ENCODE measurements at regions not wholly inside any gene's neighbourhood (a gene's known extent, or its start where the extent isn't known, plus 50 kb on each side); places are given as distances from the start of the nearest gene placed in this dataset.

DNA sequence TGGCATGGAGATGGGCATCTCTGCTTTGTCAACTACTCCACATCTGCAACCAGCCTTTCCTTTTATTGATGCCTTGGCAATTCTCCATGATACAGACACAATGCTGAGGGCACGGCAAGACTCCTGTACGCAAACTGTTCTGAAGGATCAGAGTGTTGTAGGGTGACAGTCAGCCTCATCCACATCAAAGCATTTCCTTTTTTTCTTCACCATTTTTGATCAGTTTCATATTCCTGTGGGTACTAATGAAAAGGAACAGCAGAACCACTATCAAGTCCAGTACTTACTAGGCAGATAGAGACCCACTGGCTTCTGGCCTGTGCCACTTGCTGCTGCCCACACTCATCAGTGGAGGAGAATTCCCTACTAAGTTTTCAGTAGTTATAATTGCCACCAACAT is 181.6 kb downstream of the PALM2AKAP2 start:
- Histone ChIP-seq H3K36me3 (ENCODE audit: insufficient read depth, low read length) (no peaks in the 10 kb centered on the region), H3K9me3 (ENCODE audit: control insufficient read depth, insufficient read depth, low read length) (no peaks in the 10 kb centered on the region), H3K4me1 (ENCODE audit: insufficient read depth, low read length) (no peaks in the 10 kb centered on the region), H3K9ac (ENCODE audit: low read depth, low read length) (no peak overlapping the region)

DNA sequence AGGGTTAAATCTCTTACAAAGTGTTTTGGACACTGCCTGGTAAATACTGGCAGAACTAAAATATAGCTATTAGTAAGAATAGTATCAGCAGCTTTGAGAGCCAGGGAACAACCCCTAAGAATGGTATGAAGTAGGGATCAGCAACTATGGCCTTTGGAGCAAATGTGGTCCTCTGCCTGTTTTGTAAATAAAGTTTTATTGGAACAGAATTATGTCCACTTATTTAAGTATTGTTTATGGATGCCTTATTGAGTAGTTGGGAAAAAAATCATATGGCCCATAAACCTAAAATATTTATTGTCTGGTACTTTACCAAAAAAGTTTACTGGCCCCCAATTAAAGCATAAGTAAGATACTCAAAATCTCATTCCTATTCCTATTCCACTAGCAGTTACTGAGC is 182.2 kb downstream of the PALM2AKAP2 start:
- Histone ChIP-seq H3K4me1 (ENCODE audit: insufficient read depth, low read length) (no peaks in the 10 kb centered on the region), H3K9me3 (ENCODE audit: control insufficient read depth, insufficient read depth, low read length) (no peaks in the 10 kb centered on the region), H3K9ac (ENCODE audit: low read depth, low read length) (no peak overlapping the region), H3K36me3 (ENCODE audit: insufficient read depth, low read length) (no peaks in the 10 kb centered on the region)

DNA sequence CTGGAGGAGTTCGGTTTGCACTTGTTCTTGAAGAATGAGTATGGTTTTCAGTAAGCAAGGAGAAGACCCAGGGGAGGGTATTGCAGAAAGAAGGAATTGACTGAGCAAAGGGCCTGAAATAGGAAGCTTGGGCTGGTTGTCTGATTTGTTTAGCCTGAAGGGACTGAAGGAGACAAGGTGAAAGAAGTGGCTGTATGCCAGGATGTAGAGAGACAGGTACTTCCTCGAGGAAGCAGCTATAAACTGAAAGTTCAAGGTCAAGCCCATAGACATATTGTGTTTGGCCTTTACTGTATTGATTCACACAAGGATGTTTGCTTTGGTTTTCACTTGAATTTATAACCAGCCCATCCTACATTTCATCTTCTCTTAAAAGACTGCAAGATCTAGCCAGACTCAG is 183.1 kb downstream of the PALM2AKAP2 start:
- no peaks in the 10 kb centered on the region for H3K4me1 ChIP-seq (ENCODE audit: insufficient read depth, low read length)

DNA sequence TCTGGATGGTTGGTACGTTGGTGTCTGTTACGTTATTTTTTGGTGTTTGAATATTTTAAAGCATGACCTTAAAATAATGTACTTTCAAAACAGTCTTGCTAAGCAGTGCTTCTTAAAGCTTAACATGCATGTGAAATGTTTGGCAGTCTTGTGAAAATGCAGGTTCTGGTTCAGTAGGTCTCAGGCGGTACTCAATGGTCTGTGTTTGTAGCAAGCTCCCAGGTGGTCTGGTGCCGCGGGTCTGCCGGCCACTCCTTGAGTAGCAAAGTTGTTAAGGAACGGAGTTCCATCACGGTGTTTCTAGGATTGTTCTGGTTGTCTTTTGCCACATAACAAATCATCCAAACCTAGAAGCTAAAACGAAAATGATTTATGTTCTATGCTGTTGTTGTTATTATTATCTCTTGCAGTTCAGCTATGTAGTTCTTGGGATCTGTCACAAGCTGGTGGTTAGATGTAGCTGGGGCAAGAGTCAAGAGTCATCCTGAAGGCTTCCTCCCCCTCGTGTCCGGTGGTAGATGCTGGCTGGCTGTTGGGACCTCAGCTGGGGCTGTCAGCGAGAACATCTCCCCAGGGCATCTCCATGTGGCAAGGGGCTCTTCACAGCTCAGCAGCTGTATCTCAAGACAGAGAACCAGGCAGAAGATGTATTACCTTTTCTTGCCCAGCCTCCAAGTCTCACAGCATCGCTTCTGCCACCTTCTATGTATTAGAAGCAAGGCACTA is 186.8 kb downstream of the PALM2AKAP2 start:
- no peak overlapping the region for H3K9ac ChIP-seq (ENCODE audit: low read depth, low read length)
- 0 out of 2 replicates have a peak, but pooled peaks cover 3% of the 10 kb centered on the region for H3K4me1 ChIP-seq (ENCODE audit: insufficient read depth, low read length)
- no peaks in the 10 kb centered on the region for H3K9me3 ChIP-seq (ENCODE audit: control insufficient read depth, insufficient read depth, low read length)
- no peaks in the 10 kb centered on the region for H3K36me3 ChIP-seq (ENCODE audit: insufficient read depth, low read length)

More for the DNA sequence above, 183.1 kb downstream of the PALM2AKAP2 start:
- Histone ChIP-seq H3K9ac (ENCODE audit: low read depth, low read length) (no peak overlapping the region), H3K9me3 (ENCODE audit: control insufficient read depth, insufficient read depth, low read length) (no peaks in the 10 kb centered on the region), H3K36me3 (ENCODE audit: insufficient read depth, low read length) (no peaks in the 10 kb centered on the region)

DNA sequence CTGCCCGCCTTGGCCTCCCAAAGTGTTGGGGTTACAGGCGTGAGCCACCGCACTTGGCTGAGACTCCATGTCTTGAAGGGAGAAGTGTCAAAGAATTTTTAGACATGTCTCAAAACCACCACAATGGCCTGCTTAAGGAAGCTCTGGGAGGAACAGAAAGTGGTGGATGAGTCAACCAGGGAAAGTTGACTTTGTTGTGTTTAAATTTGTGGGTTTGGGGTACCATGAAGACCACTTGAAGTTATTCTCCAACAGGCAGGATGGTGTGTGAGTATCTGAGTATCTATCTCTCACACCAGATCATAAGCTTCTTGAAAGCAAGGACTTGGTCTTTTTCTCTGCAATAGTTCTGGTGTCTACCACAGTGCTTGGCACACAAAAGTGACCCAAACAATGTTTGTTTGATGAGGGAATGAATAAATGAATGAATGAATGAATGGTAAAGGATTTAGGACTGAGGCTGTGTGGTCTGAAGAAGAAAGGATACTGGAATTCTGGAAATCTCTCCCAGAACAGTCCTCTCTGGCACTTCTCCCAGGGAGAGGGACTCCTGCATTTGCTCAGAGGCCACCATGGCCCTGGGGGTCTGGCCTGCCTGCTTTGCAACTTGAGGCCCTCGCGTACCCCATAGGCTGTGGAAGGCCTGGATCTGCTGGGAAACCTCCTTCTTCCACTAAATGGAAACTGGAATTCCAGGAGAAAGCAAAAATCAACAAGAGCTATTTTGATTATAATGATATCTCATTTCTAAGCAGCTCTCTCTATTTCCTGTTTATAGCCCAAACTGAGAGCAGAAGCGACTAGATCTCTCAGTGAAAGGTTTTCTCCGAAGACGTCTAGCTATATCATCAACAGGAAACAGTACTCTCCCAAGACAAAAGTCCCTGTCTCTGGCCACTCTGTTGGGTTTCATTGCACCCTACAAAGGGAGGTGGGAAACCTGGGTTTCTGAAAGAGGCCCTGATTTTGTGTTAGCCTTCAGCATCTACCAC is 187.9 kb downstream of the PALM2AKAP2 start:
- Histone ChIP-seq H3K36me3 (ENCODE audit: insufficient read depth, low read length) (no peaks in the 10 kb centered on the region), H3K4me1 (ENCODE audit: insufficient read depth, low read length) (0 out of 2 replicates have a peak, but pooled peaks cover 3% of the 10 kb centered on the region), H3K9me3 (ENCODE audit: control insufficient read depth, insufficient read depth, low read length) (no peaks in the 10 kb centered on the region), H3K9ac (ENCODE audit: low read depth, low read length) (no peak overlapping the region)

DNA sequence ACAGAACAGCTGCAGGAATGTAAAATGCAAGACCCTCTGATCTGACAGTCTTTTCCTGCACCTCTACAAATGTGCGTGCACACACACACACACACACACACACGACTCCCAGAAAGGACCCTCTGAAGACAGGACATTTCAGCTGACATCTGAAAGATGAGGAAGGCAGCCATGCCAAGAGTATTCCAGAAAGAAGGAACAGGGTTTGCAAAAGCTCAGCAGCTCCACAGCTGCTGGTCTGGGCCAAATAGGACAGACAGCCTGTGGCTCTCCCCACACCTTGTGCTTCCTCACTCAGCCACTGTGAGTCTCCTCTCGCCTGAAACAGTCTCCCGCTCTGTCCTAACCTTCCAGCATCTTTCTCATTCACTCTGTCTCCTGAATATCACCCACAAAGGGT is 189.0 kb downstream of the PALM2AKAP2 start:
- no peak overlapping the region for H3K9ac ChIP-seq (ENCODE audit: low read depth, low read length)
- 0 out of 2 replicates have a peak, but pooled peaks cover 3% of the 10 kb centered on the region for H3K4me1 ChIP-seq (ENCODE audit: insufficient read depth, low read length)
- H3K9me3 ChIP-seq (ENCODE audit: control insufficient read depth, insufficient read depth, low read length), result no peaks in the 10 kb centered on the region
- no peaks in the 10 kb centered on the region for H3K36me3 ChIP-seq (ENCODE audit: insufficient read depth, low read length)

DNA sequence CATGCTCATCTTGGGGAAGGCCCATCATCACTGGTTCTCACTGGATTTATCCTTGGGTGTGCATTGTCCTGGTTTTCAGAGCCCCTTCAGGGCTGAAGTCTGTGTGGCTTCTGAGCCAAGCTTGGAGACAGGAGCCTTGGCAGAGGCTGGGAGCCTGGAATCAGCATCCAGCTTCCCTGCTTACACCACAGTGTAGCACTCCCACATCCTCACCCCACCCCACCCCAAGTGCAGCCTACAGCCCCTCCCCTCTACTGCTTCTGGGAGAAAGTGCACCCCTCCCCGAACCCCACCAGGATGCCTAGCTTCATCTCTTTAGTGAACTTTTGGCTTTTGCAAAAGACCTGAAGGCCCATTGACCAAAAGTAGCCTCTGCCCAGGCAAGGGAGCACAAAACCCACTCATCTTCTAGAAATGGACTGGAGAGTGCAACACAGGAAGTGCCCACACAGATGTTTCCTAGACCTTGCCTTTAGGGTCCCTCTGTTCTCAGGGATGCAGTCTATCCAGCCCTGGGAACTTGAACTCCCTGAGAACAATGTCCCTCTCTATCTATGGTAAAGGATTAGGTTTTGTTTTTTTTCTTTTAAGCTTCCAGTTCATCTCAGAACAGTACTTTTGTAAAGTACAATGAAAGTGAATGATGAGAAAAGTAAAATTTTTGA is 189.7 kb downstream of the PALM2AKAP2 start:
- H3K9ac ChIP-seq (ENCODE audit: low read depth, low read length), result no peak overlapping the region
- 0 out of 2 replicates have a peak, but pooled peaks cover 3% of the 10 kb centered on the region for H3K4me1 ChIP-seq (ENCODE audit: insufficient read depth, low read length)
- H3K9me3 ChIP-seq (ENCODE audit: control insufficient read depth, insufficient read depth, low read length), result no peaks in the 10 kb centered on the region
- no peaks in the 10 kb centered on the region for H3K36me3 ChIP-seq (ENCODE audit: insufficient read depth, low read length)

DNA sequence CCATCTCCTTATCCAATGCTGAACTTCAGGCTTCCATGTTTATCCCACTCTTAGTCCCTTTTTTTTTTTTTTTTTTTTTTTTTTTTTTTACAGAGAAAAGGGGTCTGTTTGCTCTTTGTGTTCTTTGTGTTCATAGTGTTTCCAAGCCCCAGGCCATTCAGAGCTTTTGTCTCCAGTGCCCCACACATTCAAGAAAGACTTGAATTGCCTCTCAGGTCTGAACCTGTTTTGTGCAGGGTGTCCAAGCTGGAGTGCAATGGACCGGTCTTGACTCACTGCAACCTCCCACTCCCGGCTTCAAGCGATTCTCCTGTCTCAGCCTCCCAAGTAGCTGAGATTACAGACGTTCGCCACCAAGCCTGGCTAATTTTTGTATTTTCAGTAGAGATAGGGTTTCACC is 191.2 kb downstream of the PALM2AKAP2 start:
- H3K4me1 ChIP-seq (ENCODE audit: insufficient read depth, low read length), result 0 out of 2 replicates have a peak, but pooled peaks cover 3% of the 10 kb centered on the region
- no peaks in the 10 kb centered on the region for H3K36me3 ChIP-seq (ENCODE audit: insufficient read depth, low read length)
- no peaks in the 10 kb centered on the region for H3K9me3 ChIP-seq (ENCODE audit: control insufficient read depth, insufficient read depth, low read length)
- H3K9ac ChIP-seq (ENCODE audit: low read depth, low read length), result no peak overlapping the region

DNA sequence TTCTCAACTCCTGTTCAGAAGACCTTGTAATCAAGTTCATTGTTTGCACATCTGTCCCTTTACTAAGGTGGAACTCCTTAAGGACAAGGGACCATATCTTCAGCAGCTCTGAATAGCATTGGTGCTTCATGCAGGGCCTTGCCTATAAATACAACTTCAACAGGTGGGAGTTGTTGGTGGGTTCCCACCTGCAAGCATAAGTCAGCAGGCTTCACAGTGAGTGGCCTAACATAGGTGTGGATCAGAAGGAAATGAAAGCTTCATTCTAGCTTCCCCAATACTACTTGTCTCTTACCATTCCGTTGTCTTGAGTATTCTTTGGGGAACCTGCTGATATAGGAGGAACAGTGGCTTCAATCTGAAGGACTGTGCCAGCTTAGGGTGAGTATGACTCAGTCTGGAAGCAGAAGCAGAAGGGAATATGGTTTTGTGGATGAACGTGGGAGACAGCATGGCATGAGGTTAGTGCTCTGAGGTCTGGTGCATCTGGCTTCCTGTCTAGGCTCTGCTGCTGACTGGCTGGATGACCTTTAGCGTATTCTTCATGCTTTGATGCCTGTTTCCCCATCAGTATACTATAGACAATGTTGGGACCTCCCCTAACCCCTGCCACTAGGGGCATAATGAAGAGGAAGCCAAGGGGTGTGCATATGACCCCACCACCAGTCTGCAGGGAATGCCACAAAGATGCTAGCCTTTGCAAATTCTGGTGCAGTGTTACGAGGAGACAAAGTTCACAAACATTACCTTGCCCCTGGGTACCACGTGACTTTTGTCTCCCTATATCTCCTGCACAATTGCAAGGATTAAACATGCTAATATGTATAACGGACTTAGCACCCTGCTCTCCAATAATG is 192.3 kb downstream of the PALM2AKAP2 start:
- Histone ChIP-seq H3K36me3 (ENCODE audit: insufficient read depth, low read length) (no peaks in the 10 kb centered on the region), H3K9me3 (ENCODE audit: control insufficient read depth, insufficient read depth, low read length) (no peaks in the 10 kb centered on the region), H3K9ac (ENCODE audit: low read depth, low read length) (no peak overlapping the region), H3K4me1 (ENCODE audit: insufficient read depth, low read length) (0 out of 2 replicates have a peak, but pooled peaks cover 3% of the 10 kb centered on the region)

DNA sequence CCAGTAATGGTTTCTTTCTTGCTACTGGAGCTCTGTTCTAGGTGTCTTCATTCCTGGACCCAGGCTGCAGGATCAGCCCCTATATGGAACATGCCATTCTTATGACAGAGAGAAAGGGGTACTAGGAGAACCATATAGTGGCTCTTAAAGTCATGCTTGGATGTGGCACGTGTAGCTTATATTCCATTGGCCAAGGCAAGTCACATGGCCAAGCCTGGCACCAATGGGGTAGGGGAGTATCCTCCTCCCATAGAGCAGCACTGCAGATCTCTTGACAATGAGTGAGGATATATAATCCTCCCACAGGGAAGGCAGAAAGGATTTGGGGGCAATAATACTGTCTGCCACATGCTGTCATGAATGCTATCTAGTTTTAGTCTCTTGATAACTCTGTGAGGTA is 193.3 kb downstream of the PALM2AKAP2 start:
- 0 out of 2 replicates have a peak, but pooled peaks cover 3% of the 10 kb centered on the region for H3K4me1 ChIP-seq (ENCODE audit: insufficient read depth, low read length)
- no peaks in the 10 kb centered on the region for H3K36me3 ChIP-seq (ENCODE audit: insufficient read depth, low read length)
- H3K9ac ChIP-seq (ENCODE audit: low read depth, low read length), result no peak overlapping the region
- H3K9me3 ChIP-seq (ENCODE audit: control insufficient read depth, insufficient read depth, low read length), result no peaks in the 10 kb centered on the region

DNA sequence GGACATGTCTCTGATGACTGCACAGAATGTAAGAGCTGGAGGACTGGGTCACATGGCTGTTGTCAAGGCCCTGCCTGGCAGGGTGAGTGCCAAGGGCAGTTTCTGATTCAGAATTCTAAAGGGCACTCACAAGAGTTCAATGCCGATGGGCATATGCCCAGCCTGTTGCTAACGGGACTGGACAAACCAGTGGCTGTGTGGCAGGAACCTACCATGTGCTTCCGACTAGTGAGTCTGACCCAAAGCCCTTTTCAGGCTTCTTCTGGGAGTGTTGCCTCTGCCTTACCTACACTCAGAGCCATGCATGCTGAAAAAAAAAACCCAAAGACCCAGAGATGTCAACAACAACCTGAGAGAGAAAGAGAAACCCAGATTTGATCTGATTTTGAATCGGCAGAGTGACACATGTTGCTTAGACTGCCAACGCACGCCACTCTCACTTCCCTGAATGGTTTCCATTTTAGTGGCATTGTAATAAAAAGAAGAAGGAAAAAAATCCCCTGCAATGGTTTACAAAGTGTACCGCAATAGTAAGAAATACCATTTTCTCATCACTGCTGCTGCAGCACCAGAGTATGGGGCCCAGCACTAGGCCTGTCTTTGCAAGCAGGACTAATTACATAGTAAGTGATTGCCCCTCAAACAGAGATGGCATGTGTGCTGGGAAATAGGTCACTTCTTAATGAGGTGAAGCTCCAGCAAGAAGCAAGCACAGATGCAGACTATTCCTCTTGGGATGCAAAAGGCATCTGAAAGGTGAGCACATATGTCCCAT is 194.3 kb downstream of the PALM2AKAP2 start:
- no peaks in the 10 kb centered on the region for H3K36me3 ChIP-seq (ENCODE audit: insufficient read depth, low read length)
- H3K9ac ChIP-seq (ENCODE audit: low read depth, low read length), result no peak overlapping the region
- H3K4me1 ChIP-seq (ENCODE audit: insufficient read depth, low read length), result no peaks in the 10 kb centered on the region
- H3K9me3 ChIP-seq (ENCODE audit: control insufficient read depth, insufficient read depth, low read length), result no peaks in the 10 kb centered on the region

DNA sequence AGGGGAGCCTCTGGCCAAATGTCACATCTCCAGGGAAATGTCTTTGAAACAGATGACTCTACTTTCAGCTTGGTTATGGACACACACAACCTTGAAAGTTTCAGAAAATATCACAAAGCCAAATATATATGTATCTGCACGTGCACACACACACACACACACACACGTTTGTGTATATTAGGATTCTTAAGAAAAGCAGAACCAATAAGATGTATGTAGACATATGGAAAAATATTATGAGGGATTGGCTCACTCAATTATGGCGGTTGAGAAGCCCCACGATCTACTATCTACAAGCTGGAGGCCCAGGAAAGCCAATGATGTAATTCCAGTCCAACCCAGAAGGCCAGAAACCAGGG is 194.9 kb downstream of the PALM2AKAP2 start:
- H3K36me3 ChIP-seq (ENCODE audit: insufficient read depth, low read length), result no peaks in the 10 kb centered on the region
- H3K9ac ChIP-seq (ENCODE audit: low read depth, low read length), result no peak overlapping the region
- H3K9me3 ChIP-seq (ENCODE audit: control insufficient read depth, insufficient read depth, low read length), result no peaks in the 10 kb centered on the region
- no peaks in the 10 kb centered on the region for H3K4me1 ChIP-seq (ENCODE audit: insufficient read depth, low read length)
